ENCODE measurements at regions not wholly inside any gene's neighbourhood (a gene's known extent, or its start where the extent isn't known, plus 50 kb on each side); places are given as distances from the start of the nearest gene placed in this dataset.
"Not testable (repeated sequence)": the region's sequence is repeated elsewhere in the genome, so short reads cannot be mapped to it uniquely, and the experiment has no call there.

- no peak for DNase-seq
Observed at GRCh38 chr1:102498929-102499328, 502.2 kb upstream of the OLFM3 start.

GRCh38 chr1:102497810-102498209 lies 501.1 kb upstream of the OLFM3 start:
- DNase-seq = not testable (repeated sequence)

DNA sequence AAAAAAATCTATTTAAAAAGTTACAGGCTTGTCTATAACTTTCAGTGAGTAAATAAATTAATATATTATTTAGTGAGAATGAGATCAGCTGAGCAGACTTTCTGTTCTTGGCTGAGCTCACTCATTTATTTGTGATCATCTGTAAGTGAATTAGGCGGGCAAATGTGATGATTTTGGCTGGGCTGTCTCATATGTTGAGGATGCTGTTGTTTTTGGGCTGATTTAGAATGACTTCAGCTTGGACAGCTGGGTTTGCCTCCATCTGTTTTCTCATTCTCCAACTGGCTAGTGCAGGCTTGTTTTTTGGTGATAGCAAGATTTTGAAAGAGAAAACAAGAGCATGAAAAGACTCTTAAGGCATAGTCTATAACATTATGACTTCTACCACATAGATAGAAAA lies 475.8 kb upstream of the OLFM3 start:
- no peak for DNase-seq

GRCh38 chr1:102470767-102471166 lies 474.0 kb upstream of the OLFM3 start:
- DNase-seq = no peak

DNA sequence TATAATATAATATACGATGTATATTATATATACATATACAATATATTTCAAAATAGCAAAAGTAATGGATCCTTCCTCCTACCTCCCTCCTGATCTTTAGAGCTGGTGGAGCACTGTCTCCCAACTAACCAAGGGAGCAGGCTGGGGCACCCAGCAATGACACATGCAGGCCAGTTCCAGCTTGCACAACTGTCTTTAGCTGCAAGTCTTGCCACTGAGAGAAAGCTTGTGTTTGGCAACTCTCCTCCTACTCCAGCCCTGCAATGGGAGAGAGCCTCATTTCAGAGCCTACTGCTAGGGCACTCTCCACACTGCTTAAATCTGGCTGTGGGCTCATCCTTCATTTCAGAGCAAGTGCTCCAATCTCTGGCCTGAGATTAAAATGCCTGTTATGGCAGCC lies 469.8 kb upstream of the OLFM3 start:
- DNase-seq = no peak

DNA sequence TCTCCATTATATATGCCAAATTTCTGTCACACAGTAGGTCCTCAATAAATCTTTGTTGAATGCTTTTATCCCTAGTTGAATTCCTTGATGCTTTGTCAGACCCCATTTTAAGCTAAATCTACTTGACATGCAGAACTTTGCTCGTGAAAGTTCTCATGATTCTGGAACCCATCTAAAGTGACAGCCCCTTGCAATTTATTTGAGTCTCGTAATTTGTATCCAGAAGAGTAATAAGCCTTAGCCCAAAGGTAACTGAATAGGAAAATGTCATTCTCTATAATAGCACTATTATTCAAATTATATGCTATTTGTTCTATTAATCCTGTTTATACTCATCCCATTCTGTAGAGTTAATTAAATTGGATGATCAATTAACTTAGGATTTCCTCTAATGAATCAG lies 466.6 kb upstream of the OLFM3 start:
- no peak for DNase-seq

DNA sequence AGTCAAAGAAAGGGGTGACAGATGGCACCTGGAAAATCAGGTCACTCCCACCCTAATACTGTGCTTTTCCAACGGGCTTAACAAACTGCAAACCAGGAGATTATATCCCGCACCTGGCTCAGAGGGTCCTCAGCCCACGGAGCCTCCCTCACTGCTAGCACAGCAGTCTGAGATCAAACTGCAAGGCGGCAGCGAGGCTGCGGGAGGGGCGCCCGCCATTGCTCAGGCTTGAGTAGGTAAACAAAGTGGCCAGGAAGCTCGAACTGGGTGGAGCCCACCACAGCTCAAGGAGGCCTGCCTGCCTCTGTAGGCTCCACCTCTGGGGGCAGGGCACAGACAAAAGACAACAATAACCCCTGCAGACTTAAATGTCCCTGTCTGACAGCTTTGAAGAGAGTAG lies 445.6 kb upstream of the OLFM3 start:
- not testable (repeated sequence) for DNase-seq

DNA sequence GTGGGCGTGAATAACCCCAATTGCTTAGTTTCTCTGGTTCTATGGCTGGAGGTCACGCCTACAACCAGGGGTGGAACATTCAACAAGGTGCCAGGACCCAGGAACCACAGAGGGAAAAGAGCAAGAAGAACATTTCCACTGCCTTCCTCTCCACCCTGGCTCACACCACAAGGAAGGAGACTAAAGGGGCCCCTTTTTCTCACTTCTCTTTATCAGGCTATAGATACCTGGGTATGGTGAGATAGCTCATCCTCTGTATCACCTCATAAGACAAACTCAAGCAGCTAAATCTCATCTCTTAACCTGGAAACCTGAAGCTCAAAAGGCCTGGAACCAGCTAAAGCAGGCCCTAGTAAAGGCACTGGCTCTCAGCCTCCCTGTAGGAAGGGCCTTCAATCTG lies 438.8 kb upstream of the OLFM3 start:
- no peak for DNase-seq

- DNase-seq = no peak
Observed at GRCh38 chr1:102434421-102434820, 437.7 kb upstream of the OLFM3 start.

- DNase-seq = no peak
Observed at GRCh38 chr1:102431253-102431652, 434.5 kb upstream of the OLFM3 start.

- DNase-seq = no peak
Observed at GRCh38 chr1:102420034-102420433, 423.3 kb upstream of the OLFM3 start.
